Gastrocnemius medialis (tissue), 4 donors: ENCODE measurements at regions not wholly inside any gene's neighbourhood (a gene's known extent, or its start where the extent isn't known, plus 50 kb on each side); places are given as distances from the start of the nearest gene placed in this dataset.

Experiments
- ATAC-seq, 2 donors: fragments of 150-250 bp; one replicate each; pipeline ENCODE4 v1.9.1; 2016
- DNase-seq, 2 donors: peaks; one replicate each; pipeline ENCODE4 v3.0.0-alpha.2; 2019
- H3K27ac ChIP-seq, 4 donors: fragments of 200-600 bp; sonication (generic); 1 replicate in 1 of 4; 2 replicates in 3 of 4; pipeline ENCODE4 v1.5.1; 2016 to 2018; ENCODE audit warnings: mild to moderate bottlenecking in 2 of 4, moderate library complexity in 1 of 4
- H3K27me3 ChIP-seq, 3 donors: fragments of 200-600 bp; sonication (generic) in 2 of 3; 1 replicate in 1 of 3; 2 replicates in 2 of 3; pipeline versions ENCODE4 v1.5.1 to v1.6.0; 2016 to 2019; ENCODE audit warnings: mild to moderate bottlenecking in 1 of 3, moderate library complexity in 1 of 3
- H3K36me3 ChIP-seq, 2 donors: fragments of 200-600 bp; sonication (generic) in 1 of 2; one replicate each; pipeline ENCODE4 v1.5.1; 2017 to 2018
- H3K4me1 ChIP-seq, 2 donors: fragments of 200-600 bp; sonication (generic) in 1 of 2; one replicate each; pipeline ENCODE4 v1.5.1; 2016 to 2017; ENCODE audit warnings: mild to moderate bottlenecking in 2 of 2
- H3K4me3 ChIP-seq, 4 donors: fragments of 200-600 bp; sonication (generic) in 3 of 4; 1 replicate in 1 of 4; 2 replicates in 3 of 4; pipeline ENCODE4 v1.5.1; 2016 to 2019; ENCODE audit warnings: mild to moderate bottlenecking in 2 of 4
- H3K9me3 ChIP-seq, 3 donors: fragments of 200-600 bp; sonication (generic) in 2 of 3; 1 replicate in 1 of 3; 2 replicates in 2 of 3; pipeline ENCODE4 v1.5.1; 2016 to 2019
- POLR2A ChIP-seq, 2 donors: fragments of 450-650 bp; IDR thresholded peaks; one replicate each; pipeline ENCODE4 v1.6.1; 2017; ENCODE audit warnings: antibody characterized with exemption in 2 of 2, mild to moderate bottlenecking in 2 of 2, moderate library complexity in 2 of 2
- in situ Hi-C, 4 donors: fragments of 200-750 bp; cut with MboI; loops; one replicate each; pipeline versions ENCODE4 v1.15.0 to v1.8.0; 2017; ENCODE audit warnings: low sequenced_read_pairs in 4 of 4
- intact Hi-C: fragments of 100-400 bp; cut with DNase I; formaldehyde crosslinking; loops from one replicate; pipeline ENCODE4 v1.15.1; 2023; ENCODE audit warnings: low total_unique reads
- TF ChIP-seq, protein P1 (sequence below), 5 experiments: fragments of 450-650 bp in 3 of 5; fragments of 200-600 bp in 2 of 5; sonication (generic) in 2 of 5; IDR thresholded peaks in 4 of 5; conservative IDR thresholded peaks in 1 of 5; 1 replicate in 4 of 5; 2 replicates in 1 of 5; pipeline ENCODE4 v1.5.1; 2016 to 2019; ENCODE audit warnings: antibody characterized with exemption in 5 of 5, mild to moderate bottlenecking in 3 of 5, moderate library complexity in 3 of 5

DNA sequence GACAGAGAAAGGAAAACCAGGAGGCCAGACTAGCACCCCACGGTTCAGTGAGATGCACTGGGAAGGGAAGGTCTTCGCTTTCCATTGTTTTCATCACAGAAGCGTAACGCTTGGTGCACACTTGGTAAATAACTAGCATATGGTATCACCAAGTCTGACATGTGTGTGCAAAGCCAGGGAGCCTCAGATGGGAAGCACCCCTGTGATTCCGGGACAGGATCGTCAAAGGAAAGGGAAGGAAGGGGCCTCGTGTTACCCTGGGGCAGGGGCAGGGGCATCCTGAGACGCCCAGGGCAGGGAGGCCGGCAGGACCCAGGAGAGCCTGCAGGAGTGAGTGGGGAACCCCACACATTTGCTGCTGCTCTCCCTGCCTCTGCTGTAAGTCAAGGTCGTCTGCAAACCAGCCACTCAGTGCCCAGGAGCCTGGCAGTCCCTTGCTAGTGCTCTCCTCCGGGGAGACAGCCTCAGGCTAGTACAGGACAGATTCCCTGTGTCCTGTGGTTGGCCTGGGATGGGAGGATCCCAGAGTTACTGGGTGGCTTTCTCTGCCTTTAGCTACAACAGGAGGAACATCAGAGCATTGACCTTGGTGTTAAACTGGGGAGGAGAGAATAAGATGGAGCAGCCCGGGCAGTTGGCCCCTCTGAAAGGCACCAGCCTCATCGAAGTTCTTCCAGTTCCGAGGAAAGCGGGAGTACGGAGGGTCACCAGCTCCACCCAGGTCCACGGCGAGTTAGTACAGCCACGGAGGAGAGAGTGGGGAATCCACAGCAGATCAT, 192.5 kb downstream of the NDUFA10 start:
- Histone ChIP-seq H3K27me3 (no peaks in the 10 kb centered on the region), H3K4me3 (no peak overlapping the region), H3K9me3 (no peaks in the 10 kb centered on the region), H3K27ac (no peak overlapping the region), H3K36me3 (no peaks in the 10 kb centered on the region), H3K4me1 (no peaks in the 10 kb centered on the region)
- no peak for DNase-seq
- in situ Hi-C loops: no loop called here
- ATAC-seq: no peak
- intact Hi-C loops: no loop called here
- no peak for TF ChIP-seq POLR2A (IDR thresholded peaks at IDR 0.05)

DNA sequence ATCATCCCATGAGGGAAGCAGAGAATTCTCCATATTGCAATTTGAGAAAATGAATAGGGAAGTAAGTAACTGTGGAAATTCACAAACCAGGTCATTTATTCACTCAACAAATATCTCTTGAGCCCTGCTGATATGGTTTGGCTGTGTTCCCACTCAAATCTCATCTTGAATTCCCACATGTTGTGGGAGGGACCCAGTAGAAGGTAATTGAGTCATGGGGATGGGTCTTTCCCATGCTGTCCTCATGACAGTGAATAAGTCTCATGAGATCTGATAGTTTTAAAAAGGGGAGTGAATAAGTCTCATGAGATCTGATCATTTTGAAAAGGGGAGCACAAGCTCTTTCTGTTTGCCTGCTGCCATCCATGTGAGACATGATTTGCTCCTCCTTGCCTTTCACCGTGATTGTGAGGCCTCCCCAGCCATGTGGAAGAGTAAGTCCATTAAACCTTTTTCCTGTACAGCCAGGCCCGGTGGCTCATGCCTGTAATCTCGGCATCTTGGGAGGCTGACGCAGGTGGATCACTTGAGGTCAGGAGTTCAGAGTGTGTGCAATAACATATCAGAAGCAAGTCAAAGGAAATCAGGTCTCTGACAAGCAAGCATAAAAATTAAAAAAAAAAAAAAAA, 193.2 kb downstream of the NDUFA10 start:
- no peaks in the 10 kb centered on the region for H3K9me3 ChIP-seq
- no peaks in the 10 kb centered on the region for H3K36me3 ChIP-seq
- no peak overlapping the region for H3K27ac ChIP-seq
- intact Hi-C loops: no loop called here
- no peaks in the 10 kb centered on the region for H3K4me1 ChIP-seq
- H3K27me3 ChIP-seq: no peaks in the 10 kb centered on the region
- no peak overlapping the region for H3K4me3 ChIP-seq
- no peak for TF ChIP-seq POLR2A (IDR thresholded peaks at IDR 0.05)
- TF ChIP-seq, protein P1, sequence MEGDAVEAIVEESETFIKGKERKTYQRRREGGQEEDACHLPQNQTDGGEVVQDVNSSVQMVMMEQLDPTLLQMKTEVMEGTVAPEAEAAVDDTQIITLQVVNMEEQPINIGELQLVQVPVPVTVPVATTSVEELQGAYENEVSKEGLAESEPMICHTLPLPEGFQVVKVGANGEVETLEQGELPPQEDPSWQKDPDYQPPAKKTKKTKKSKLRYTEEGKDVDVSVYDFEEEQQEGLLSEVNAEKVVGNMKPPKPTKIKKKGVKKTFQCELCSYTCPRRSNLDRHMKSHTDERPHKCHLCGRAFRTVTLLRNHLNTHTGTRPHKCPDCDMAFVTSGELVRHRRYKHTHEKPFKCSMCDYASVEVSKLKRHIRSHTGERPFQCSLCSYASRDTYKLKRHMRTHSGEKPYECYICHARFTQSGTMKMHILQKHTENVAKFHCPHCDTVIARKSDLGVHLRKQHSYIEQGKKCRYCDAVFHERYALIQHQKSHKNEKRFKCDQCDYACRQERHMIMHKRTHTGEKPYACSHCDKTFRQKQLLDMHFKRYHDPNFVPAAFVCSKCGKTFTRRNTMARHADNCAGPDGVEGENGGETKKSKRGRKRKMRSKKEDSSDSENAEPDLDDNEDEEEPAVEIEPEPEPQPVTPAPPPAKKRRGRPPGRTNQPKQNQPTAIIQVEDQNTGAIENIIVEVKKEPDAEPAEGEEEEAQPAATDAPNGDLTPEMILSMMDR (IDR thresholded peaks at IDR 0.05 in 4 of 5, conservative IDR thresholded peaks at IDR 0.05 in 1 of 5): no peak
- in situ Hi-C loops: no loop called here
- ATAC-seq (no peak), DNase-seq (no peak)

DNA sequence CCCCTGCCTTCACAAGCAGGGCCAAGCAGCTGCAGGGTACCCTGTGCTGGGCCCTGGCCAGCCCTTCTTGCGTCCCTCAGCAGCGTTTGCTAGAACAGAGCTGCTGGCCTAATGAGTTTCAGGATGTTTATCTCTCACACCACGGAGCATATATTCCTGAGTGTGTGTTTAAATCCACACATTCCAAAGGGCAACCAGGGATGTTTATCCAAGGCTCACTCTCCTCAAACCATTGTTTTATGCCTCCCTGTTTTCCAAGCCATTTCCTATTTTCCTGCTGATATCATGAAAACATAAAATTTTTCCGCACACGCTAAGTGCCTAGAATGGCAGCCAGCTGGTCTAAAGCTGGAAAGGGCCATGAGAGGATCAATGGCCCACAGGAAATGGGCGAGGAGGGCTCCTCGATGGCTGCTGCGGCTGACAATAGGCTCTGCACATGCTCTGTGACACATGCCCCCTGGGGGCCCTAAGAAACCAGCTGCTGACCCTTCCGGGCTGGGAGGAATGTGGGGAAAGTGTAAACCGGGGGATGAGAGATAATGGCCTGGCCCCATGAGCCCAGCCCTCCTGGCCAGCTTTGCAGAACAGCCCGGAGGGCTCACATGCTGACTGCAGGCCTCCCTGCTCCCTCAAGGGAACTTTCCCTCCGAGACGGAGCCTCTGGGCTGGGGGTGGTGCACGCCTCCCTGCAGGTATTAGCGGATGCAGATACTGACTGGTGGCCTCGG, 194.0 kb downstream of the NDUFA10 start:
- TF ChIP-seq POLR2A (IDR thresholded peaks at IDR 0.05): no peak
- TF ChIP-seq, protein P1 (IDR thresholded peaks at IDR 0.05 in 4 of 5, conservative IDR thresholded peaks at IDR 0.05 in 1 of 5): no peak
- DNase-seq (no peak), ATAC-seq (no peak)
- H3K27me3 ChIP-seq: peaks cover 0 to 5% (median 0%) of the 10 kb centered on the region in 3 donors
- intact Hi-C loops (no loop called here), in situ Hi-C loops (no loop called here)
- H3K4me3 ChIP-seq: no peak overlapping the region
- H3K36me3 ChIP-seq: no peaks in the 10 kb centered on the region
- no peak overlapping the region for H3K27ac ChIP-seq
- H3K4me1 ChIP-seq: no peaks in the 10 kb centered on the region
- no peaks in the 10 kb centered on the region for H3K9me3 ChIP-seq

DNA sequence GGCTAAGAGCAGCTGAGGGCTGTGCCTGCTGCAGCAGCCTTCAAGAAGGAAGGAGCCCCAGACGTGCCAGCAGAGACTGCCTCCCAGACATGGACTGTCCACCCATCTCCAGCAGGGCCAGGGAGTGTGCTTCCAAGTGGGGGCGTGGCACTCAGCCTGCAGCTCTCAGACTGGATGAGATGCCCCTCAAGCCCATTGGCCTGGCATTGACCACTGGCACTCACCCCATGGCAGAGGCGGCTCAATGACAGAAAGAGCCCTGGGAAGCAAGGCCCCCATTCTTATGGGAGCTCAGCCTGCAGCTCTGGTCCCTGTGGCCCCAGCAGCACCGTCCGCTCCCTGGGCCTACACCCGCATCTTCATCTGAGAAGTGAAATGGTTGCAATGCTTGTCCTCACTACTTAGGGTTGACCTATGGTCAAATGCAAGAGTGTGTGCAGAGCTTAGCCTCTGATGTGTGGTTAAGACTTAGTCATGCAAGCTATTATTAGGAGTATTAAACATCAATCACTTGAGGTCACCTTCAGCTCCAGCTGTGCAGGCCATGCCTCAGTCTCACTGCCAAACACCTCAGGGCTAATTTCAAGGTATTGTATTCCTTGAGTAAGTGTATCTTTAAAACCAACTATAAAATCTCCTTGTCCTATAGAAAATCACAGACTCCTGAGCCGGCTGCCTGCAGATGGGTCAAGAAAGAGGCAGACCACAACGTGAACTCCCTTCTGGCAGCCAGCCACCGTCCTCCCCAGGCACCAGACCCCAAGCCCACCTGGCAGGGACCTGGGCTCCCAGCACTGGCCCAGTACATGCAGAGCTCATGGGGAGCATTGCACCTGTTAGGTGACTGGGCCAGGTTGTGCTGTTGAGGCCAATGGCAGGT, 194.8 kb downstream of the NDUFA10 start:
- Histone ChIP-seq H3K9me3 (no peaks in the 10 kb centered on the region), H3K36me3 (no peaks in the 10 kb centered on the region), H3K27me3 (peaks cover 0 to 5% (median 0%) of the 10 kb centered on the region in 3 donors), H3K4me1 (no peaks in the 10 kb centered on the region), H3K4me3 (no peak overlapping the region), H3K27ac (no peak overlapping the region)
- in situ Hi-C loops (no loop called here), intact Hi-C loops (no loop called here)
- DNase-seq: no peak
- ATAC-seq: no peak
- TF ChIP-seq POLR2A (IDR thresholded peaks at IDR 0.05): no peak
- TF ChIP-seq, protein P1 (IDR thresholded peaks at IDR 0.05 in 4 of 5, conservative IDR thresholded peaks at IDR 0.05 in 1 of 5): no peak
